Liver (tissue), 3 donors: ENCODE measurements at regions not wholly inside any gene's neighbourhood (a gene's known extent, or its start where the extent isn't known, plus 50 kb on each side); places are given as distances from the start of the nearest gene placed in this dataset.

Experiments
- CTCF ChIP-seq: fragments of 150-350 bp; IDR thresholded peaks from 2 replicates; pipeline ENCODE4 v1.5.1; 2017; ENCODE audit warnings: improper control_type of control experiment, low read depth, low read length; ENCODE audit not compliant: missing input control
- EGR1 ChIP-seq, 2 donors: IDR thresholded peaks; 2 replicates each; pipeline ENCODE4 v1.6.1; 2016 to 2018; ENCODE audit warnings: antibody characterized with exemption in 2 of 2, low read depth in 2 of 2
- GABPA ChIP-seq, 2 donors: IDR thresholded peaks in 1 of 2; conservative IDR thresholded peaks in 1 of 2; 2 replicates each; pipeline ENCODE4 v1.6.1; 2016; ENCODE audit warnings: antibody characterized with exemption in 2 of 2, mild to moderate bottlenecking in 1 of 2, moderate library complexity in 1 of 2
- MAX ChIP-seq: IDR thresholded peaks from 2 replicates; pipeline ENCODE4 v1.6.1; 2016; ENCODE audit warnings: antibody characterized with exemption
- REST ChIP-seq: IDR thresholded peaks from 2 replicates; pipeline ENCODE4 v1.6.1; 2016; ENCODE audit warnings: antibody characterized with exemption, mild to moderate bottlenecking
- SP1 ChIP-seq: IDR thresholded peaks from 2 replicates; pipeline ENCODE4 v1.6.1; 2018; ENCODE audit warnings: antibody characterized with exemption, mild to moderate bottlenecking
- ZBTB33 ChIP-seq: IDR thresholded peaks from 2 replicates; pipeline ENCODE4 v1.6.1; 2016; ENCODE audit warnings: antibody characterized with exemption
- donor health status: healthy.
- donor health status: healthy.

GRCh38 chr5:12248831-12249230 lies 344.6 kb upstream of the CTNND2 start:
- no peak for TF ChIP-seq CTCF
- TF ChIP-seq MAX: no peak
- TF ChIP-seq EGR1 (IDR thresholded peaks at IDR 0.05; ENCODE audit: low read depth in 2 of 2): no peak
- no peak for TF ChIP-seq REST
- no peak for TF ChIP-seq SP1
- TF ChIP-seq GABPA (IDR thresholded peaks at IDR 0.05 in 1 of 2, conservative IDR thresholded peaks at IDR 0.05 in 1 of 2): no peak
- no peak for TF ChIP-seq ZBTB33
